GM18873 (cell line): ENCODE measurements at regions not wholly inside any gene's neighbourhood (a gene's known extent, or its start where the extent isn't known, plus 50 kb on each side); places are given as distances from the start of the nearest gene placed in this dataset.
"Not testable (repeated sequence)": the region's sequence is repeated elsewhere in the genome, so short reads cannot be mapped to it uniquely, and the experiment has no call there.

Experiments
- ATAC-seq: cut with Tn5 transposase; IDR thresholded peaks from one replicate; pipeline ENCODE4 v1.9.1; 2021; ENCODE audit warnings: mild to moderate bottlenecking, moderate library complexity, moderate number of reproducible peaks; ENCODE audit not compliant: unreplicated experiment, low FRiP score

DNA sequence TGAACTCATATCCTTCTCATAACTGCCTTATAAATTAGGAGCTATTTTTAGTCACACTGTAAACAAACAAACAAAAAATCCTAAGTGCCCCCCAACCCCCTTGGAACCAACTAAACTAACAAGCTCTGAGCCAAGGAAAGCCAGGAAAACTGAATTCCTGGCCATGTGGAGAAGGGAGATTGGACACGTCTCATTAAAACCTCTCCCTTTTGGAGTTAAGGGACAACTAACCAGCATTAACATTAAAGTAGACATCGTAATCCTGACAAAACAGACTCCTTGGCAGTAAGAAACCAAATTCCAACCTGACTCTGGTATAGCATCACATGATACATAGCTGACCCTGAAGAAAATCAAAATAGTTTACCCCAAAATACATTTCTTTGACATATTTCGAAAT, 937.1 kb upstream of the GRIA3 start:
- no peak for ATAC-seq

DNA sequence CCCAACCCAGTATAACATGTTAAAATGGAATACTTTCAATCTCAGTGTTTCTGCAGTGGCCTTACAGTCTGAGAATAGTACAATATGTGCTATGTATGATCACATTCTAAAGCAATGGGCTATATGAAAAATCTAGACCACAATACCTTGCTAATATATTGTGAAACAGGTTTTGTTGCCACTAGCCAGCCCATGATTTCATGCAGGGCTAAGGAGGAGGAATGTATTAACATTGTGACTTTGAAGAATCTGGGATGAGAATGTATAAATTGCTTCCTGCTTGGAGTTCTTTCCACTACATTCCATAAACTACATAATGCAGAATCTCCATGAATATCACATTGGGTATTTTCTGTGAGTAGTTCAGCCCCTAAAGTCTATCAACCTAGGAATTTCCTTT, 935.4 kb upstream of the GRIA3 start:
- ATAC-seq = no peak

DNA sequence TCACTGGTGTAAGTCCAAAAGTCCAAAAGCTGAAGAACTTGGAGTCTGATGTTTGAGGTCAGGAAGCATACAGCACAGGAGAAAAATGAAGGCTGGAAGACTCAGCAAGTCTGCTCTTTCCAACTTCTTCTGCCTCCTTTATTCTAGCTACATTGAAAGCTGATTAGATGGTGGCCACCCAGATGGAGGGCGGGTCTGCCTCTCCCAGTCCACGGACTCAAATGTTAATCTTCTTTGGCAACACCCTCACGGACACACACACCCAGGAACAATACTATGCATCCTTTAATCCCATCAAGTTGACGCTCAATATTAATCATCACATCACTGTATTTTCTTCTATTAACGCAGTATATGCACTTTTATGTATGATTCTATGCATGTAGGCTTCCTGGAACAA, 931.6 kb upstream of the GRIA3 start:
- ATAC-seq = no peak

DNA sequence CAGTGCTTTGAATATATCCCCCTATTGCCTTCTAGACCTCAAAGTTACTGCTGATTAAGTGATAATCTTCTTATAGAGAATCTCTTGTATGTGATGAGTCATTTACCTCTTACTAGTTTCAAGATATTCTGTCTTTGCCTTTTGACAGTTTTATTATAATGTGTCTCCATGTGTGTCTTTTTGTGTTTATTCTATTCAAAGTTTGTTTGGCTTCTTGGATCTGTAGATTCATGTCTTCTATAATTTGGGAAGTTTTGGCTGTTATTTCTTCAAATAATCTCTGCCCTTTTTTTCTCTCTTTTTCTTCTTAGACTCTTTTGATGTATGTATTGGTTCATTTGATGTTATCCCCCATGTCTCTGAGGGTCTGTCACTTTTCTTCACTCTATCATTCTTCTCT, 915.7 kb upstream of the GRIA3 start:
- no peak for ATAC-seq

DNA sequence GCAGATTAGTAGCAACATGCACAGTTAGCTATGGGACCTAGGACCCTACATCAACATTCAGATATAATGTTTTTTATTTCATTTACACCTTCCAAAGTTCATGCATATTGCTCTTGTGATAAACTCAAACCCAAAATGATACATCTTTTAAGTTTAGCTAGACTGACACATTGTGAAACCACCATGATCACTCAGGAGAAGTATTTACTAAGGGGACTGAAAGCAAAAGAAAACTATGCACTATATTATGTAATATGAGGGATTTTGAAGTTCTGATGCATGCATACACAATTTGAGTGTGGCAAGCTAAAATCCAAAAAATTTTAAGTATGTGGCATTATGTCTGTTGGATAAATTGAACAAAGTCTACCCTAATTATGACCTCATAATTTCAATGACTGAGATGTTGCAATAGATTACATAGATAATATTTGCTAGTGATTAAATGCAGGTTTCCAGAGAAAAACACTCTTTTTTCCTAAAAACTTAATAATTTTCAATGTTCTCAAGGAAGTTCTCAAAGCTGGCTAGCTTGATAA, 914.8 kb upstream of the GRIA3 start:
- no peak for ATAC-seq

DNA sequence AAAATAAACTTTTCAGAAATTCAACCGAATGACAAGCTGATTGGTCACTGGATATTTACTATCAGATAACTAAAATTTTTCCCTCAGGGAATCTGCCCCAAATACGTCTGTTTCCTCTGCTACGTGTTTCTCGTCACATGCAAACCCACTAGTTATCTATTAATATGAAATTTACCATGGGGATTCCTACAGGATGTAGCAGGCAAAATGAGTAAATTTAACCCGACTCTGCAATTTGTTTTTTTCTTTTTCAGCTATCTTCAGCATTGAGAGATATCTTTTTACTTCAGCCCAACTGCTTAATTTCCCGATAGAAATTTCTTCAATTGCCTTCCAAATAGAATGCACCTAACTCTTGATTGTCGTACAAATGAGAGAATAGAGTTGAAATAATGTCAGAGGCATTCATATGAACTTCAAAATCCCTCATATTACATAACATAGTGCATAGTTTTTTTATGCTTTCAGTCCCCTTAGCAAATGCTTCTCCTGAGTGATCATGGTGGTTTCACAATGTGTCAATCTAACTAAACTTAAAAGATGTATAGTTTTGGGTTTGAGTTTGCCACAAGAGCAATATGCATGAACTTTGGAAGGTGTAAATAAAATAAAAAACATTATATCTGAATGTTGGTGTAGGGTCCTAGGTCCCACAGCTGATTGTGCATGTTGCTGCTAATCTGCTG, 913.1 kb upstream of the GRIA3 start:
- ATAC-seq = no peak

DNA sequence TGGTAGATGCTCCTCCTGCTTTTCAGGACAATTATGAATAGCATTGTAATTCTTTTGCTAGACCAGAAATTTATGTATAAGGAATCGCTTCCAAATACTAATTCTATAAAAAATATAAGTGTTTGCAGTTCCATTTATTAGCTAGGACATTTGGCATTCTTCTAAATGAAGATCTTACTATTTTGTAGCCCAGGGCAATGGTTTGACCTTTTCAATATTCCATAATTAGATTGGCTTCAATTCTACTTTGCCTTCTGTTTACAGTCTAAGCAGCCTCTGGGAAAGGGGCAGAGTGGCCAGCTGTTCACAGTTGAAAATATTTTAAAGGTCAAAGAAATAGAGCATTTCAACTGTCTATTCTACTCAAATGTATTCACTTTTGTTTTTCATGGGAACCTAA, 912.1 kb upstream of the GRIA3 start:
- ATAC-seq = no peak

DNA sequence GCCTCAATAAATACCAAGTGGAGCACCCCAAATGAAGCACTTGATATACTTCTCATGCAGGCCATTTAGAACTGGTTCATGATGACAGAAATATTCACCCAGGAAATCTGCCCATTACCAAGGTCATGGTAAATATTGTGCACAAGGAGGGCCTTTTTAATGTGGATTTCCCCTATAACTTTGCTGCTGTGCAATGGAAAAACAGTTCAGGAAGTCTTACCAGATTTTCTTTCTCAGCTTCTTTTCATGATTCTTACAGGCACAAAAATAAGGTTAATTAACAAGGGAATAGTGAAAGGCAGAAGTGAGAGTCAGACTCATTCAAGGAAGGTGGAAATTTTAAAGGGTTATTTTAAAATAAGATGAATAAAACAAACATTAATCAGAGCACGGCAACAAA, 904.3 kb upstream of the GRIA3 start:
- ATAC-seq = no peak

DNA sequence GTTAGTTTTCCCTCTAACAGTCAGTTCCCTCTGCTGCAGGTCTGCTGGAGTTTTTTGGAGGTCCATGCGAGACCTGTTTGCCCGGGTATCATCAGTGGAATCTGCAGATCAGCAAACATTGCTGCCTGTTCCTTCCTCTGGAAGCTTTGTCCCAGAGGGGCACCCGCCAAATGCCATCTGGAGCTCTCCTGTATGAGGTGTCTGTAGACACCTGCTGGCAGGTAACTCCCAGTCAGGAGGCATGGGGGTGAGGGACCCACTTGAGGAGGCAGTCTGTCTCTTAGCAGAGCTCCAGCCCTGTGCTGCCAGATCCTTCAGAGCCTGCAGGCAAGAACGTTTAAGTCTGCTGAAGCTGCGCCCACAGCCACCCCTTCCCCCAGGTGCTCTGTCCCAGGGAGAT, 884.3 kb upstream of the GRIA3 start:
- ATAC-seq = not testable (repeated sequence)

DNA sequence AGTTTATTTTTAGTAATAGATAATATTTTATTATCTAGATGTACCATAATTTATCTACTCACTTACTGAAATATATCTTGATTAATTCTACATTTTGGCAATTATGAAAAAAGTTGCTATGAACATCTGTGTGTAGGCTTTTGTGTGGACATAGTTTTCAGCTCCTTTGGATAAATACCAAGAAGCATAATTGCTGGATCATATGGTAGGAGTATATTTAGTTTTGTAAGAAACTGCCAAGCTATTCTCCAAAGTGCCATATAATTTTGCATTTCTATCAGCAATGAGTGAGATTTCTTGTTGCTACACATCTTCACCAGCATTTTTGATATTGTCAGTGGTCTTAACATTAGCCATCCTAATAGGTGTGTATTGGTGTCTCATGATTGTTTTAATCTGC, 882.6 kb upstream of the GRIA3 start:
- ATAC-seq = no peak

DNA sequence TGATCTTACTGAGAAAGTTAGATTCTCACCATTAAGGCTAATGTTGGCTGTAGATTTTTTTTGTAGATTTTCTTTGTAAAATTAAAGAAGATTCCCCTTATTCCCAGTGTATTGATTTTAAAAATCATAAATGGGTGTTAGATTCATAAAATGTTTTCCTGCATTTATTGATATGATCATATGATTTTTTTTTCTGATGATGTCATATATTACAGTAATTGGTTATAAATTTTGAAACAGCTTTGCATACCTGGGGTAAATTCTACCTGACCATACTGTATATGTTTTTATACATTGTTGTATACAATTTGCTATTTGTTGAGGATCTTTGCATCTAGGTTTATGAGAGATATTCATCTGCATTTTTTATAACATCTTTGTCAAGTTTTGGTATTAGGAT, 880.3 kb upstream of the GRIA3 start:
- no peak for ATAC-seq

DNA sequence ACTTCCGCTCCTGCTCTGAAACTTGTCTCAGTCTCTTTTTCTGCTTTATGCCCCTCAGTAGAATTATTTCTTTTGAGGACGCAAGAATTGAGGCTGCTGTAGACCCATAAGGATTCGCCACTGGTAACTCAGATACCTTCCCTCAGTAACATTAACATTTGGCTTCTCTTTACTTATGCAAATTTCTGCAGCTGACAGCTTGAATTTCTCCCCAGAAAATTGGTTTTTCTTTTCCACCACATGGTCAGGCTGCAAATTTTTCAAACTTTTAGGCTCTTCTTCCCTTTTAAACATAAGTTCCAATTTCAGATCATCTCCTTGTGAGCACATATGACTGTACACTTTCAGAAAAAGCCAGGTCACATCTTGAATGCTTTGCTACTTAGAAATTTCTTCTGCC, 839.3 kb upstream of the GRIA3 start:
- no peak for ATAC-seq

DNA sequence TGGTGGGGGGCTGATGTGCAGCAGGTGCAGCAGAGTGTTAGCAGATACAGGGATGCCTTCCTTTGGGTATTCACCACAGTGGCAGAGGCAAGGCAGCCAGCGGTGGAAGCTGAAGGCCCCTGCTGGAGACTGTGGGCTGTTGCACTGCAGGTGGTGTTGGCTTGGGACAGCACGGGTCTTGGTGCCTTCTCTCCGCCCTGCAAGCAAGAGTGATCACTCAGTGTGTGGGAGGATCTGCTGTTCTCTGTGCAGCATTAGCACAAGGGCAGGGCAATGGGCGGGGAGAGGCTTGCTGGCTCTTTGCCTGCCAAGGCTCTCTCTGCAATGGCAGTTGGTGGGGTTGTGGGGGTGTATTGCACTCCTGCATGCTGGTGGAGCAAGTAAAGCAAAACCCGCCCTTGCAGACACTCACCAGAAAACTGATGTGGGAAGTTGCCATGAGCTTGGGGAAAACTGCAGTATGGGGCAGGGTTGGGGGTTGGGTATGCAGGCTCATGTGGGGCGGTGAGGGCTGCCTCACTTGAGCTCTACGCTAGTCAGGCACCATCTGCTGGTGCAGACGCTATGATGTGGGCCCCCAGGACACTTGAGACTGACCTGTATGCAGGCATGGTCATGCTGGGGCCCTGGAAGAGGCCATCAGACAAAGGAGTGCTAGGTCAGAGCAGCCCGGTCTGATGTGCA, 820.8 kb upstream of the GRIA3 start:
- ATAC-seq = no peak

DNA sequence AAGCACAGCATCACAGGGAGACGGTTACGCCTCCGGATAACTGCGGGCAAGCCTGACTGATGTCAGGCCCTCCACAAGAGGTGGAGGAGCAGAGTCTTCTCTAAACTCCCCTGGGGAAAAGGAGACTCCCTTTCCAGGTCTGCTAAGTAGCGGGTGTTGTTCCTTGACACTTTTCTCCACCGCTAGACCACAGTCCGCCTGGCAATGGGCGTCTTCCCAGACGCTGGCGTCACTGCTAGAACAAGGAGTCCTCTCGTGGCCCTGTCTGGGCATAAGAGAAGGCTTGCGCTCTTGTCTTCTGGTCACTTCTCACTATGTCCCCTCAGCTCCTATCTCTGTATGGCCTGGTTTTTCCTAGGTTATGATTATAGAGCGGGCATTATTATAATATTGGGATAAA, 808.5 kb upstream of the GRIA3 start:
- ATAC-seq = not testable (repeated sequence)

DNA sequence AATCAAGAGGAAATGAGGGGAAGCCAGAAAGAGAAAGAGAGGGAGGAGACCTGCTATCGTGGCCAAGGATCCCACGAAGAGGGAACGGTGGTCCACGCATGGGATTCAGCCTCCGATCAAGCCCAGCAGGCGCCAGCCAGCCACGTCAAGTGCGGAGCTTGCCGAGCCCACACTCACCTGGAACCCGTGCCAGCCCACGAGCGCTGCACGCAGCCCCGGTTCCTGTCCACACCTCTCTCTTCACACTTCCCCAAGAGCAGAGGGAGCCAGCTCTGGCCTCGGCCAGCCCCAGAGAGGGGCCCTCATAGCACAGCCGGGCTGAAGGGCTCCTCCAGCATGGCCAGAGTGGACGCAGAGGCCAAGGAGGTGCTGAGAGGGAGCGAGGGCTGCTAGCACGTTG, 795.1 kb upstream of the GRIA3 start:
- ATAC-seq = no peak

DNA sequence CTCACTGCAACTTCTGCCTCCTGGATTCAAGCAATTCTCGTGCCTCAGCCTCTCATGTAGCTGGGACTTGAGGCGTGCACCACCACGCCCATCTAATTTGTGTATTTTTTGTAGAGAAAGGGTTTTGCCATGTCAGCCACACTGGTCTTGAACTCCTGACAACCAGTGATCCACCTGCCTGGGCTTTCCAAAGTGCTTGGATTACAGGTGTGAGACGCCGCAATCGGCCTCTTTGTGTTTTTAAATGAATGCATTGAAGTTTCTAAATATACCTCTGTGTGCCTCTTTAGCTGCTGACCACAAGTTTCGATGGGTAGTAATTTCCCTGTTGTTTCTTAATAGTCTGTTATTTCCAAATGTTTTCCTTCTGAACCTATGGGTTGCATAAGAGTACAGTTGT, 765.3 kb upstream of the GRIA3 start:
- no peak for ATAC-seq

DNA sequence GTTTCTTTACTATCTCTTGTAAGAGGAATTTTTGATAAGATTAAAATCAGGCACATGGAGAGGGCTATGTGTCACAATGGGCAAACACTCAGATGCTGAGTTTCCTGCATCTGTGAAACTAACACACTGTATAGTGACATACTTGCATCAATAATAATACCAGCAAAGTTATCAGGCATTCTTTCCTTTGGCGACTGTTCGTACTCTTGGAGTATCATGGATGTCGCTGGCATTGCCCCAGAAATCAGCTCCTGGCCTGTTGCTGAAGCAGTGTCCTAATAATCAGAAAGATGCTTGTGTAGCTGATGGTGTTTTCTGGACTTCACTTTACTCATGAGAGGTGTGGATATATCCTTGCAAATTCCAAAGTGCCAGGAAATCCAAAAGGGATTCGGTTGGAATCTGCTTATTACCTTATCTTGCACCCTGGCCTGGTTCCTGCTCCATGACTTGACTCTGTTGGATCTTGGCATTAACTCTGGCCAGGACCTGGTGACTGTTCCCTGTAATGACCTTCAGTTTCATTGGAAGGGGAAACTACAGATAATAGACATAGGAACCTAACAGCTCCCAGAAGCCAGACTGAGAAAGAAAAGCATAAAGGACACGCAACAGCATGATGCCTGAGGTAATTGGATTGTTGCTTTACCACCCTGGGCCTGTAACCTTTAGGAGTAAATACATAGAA, 762.5 kb upstream of the GRIA3 start:
- ATAC-seq = no peak

DNA sequence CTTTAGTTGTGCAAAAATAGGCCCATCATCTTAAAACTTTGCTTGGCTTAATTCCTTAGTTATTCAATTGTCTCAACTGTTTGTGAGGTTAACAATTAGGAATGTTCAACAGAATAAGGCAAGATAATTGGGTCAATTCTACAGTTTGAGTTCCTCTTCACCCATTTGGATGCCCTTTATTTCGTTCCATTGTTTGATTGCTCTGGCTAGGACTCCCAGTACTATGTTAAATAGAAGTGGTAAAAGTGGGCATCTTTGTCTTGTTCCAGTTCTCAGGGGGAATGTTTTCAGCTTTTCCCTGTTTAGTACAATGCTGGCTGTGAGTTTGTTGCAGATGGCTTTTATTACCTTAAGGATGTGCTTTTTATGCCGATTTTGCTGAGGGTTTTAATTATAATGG, 761.5 kb upstream of the GRIA3 start:
- ATAC-seq = no peak

DNA sequence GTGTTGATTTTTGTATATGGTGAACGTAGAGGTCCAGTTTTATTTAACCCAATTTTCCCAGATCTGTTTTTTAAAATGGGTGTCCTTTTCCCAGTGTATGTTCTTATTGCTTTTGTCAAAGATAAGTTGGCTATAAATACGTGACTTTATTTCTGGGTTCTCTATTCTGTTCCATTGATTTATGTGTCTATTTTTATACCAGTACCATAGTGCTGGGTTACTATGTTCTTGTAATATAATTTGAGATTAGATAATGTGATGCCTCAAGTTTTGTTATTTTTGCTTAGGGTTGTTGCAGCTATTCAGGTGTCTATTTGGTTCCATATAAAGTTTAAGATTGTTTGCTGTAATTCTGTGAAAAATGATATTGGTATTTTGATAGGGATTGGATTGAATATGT, 749.1 kb upstream of the GRIA3 start:
- ATAC-seq = no peak

DNA sequence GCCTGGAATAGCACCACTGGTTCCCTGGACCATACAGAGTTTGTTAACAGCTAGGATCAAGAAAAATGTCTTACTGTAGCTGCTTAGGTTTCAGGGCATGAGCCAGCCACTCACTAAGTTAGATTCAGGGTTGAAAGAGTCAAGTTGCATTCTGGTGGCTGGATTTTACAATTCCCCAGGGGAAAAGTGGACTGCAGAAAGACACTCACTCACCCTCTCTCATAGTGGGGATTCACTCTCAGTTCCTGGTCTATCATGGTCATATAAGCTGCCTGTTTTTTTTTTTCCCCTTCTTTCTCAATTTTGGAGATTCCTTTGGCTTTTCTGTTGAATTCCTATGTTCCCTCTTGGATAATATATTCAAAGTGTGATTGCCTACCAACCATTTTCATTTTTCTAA, 744.2 kb upstream of the GRIA3 start:
- no peak for ATAC-seq

DNA sequence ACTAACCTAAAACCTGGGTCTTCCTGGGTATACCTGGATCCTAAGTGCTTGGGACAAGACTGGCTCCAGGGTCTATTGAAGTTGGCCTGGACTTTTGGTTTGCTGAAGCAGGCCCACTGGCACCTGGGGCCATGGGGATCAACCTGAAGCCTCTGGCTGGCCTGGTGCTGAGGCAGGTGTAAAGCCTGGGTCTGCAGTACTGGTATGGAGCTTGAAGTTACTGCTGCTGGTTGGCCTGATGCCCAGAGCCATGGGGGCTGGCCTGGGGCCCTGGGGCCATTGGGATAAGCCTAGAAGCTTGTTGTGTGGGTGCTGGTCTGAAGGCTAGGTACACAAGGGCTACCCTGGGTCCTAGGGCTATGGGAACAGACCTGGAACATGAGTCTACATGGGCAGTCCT, 743.2 kb upstream of the GRIA3 start:
- ATAC-seq = no peak

DNA sequence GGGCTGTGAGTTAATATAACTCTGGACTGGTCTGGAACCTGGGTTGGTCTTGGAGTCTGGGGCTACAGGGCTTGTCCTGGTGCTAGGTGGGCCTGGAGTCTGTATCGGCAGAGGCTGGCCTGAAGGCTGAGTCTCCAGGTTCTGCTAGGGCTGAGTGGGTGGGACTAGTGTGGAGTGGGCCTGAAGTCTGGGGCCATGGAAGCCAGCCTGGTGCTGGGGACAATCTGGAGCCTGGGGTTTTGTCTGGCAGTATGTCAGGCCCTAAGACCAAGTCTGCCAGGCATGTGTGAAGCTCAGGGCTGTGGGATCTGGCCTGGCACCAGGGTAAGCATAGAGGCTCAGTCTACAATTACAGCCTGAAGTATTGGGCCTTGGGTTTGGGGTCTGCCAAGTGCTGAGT, 742.6 kb upstream of the GRIA3 start:
- no peak for ATAC-seq
